Sigmoid colon (tissue), 4 donors: ENCODE measurements at regions not wholly inside any gene's neighbourhood (a gene's known extent, or its start where the extent isn't known, plus 50 kb on each side); places are given as distances from the start of the nearest gene placed in this dataset.
"Not testable (repeated sequence)": the region's sequence is repeated elsewhere in the genome, so short reads cannot be mapped to it uniquely, and the experiment has no call there.

Source experiments
- CTCF ChIP-seq, 4 experiments: fragments of 450-650 bp in 3 of 4; fragments of 200-600 bp in 1 of 4; IDR thresholded peaks; one replicate each; pipeline ENCODE4 v1.5.1; 2016 to 2019; ENCODE audit warnings: antibody characterized with exemption in 4 of 4, mild to moderate bottlenecking in 3 of 4, moderate library complexity in 2 of 4
- EP300 ChIP-seq, 4 donors: sonication (generic); formaldehyde crosslinking; IDR thresholded peaks; one replicate each; pipeline ENCODE4 v1.6.1; 2017; ENCODE audit warnings: antibody characterized with exemption in 4 of 4
- POLR2A ChIP-seq, 2 donors: fragments of 450-650 bp; IDR thresholded peaks; one replicate each; pipeline ENCODE4 v1.6.1; 2016; ENCODE audit warnings: antibody characterized with exemption in 2 of 2, mild to moderate bottlenecking in 2 of 2, moderate library complexity in 2 of 2
- POLR2AphosphoS5 ChIP-seq, 4 donors: sonication (generic); formaldehyde crosslinking; IDR thresholded peaks; one replicate each; pipeline ENCODE4 v1.6.1; 2017; ENCODE audit warnings: antibody characterized with exemption in 4 of 4

GRCh38 chr9:724461-724860 lies 117.0 kb upstream of the DMRT1 start:
- not testable (repeated sequence) for TF ChIP-seq POLR2AphosphoS5, CTCF, POLR2A, EP300 (IDR thresholded peaks at IDR 0.05)
